HUES64 (cell line): ENCODE measurements at regions not wholly inside any gene's neighbourhood (a gene's known extent, or its start where the extent isn't known, plus 50 kb on each side); places are given as distances from the start of the nearest gene placed in this dataset.
A peak's percentile ranks its signal among the peaks of the same experiment; 100 is the strongest.

Source experiments
- H3K27ac ChIP-seq: 2 replicates; pipeline ENCODE4 v1.7.0; 2013; ENCODE audit warnings: low read depth, low read length, inconsistent platforms
- H3K27me3 ChIP-seq: 2 replicates; pipeline ENCODE4 v1.6.1; 2013; ENCODE audit warnings: mild to moderate bottlenecking, low read length; ENCODE audit not compliant: insufficient read depth
- H3K36me3 ChIP-seq: 2 replicates; pipeline ENCODE4 v1.6.1; 2013; ENCODE audit warnings: mild to moderate bottlenecking, low read length; ENCODE audit not compliant: insufficient read depth
- H3K4me1 ChIP-seq: 2 replicates; pipeline ENCODE4 v1.6.1; 2013; ENCODE audit warnings: mild to moderate bottlenecking, low read length, moderate library complexity; ENCODE audit not compliant: insufficient read depth
- H3K4me3 ChIP-seq: 2 replicates; pipeline ENCODE4 v1.5.1; 2013; ENCODE audit warnings: mild to moderate bottlenecking, low read length, moderate library complexity
- H3K9ac ChIP-seq: 2 replicates; pipeline ENCODE4 v1.6.1; 2013; ENCODE audit warnings: mild to moderate bottlenecking, low read depth, low read length
- H3K9me3 ChIP-seq: 2 replicates; pipeline ENCODE4 v1.6.1; 2013; ENCODE audit warnings: low read depth, low read length; ENCODE audit not compliant: insufficient read depth
- WGBS: fragments of 150-250, 120-280 bp; methylation state at CpG from one replicate; pipeline ENCODE4 v1.1.7; 2013; ENCODE audit warnings: missing lambda C conversion rate; 5-methylcytosine and 5-hydroxymethylcytosine counted together

DNA sequence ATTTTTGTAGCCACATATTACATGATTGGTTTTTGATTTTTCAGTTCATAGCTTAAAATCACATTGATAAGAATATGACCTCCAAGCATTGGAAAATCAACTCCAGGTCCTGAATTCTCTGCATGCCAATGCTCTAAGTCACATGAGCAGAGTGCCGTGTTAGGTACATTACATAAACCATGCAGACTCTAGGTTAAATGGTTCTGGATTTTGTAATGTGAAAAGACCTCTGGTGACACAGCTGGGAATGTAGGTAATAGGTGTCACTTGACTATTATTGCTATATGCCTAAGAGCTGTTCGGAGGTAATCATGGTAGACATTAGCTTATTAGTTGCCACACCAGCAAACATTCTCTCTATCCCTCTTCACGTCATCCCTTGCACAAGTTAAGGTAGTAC lies 231.1 kb upstream of the SALL1 start:
- Histone ChIP-seq H3K4me3 (no peak overlapping the region), H3K9ac (no peak overlapping the region), H3K27ac (no peak overlapping the region), H3K4me1 (peaks cover 22% of the 10 kb centered on the region), H3K9me3 (no peaks in the 10 kb centered on the region), H3K27me3 (no peaks in the 10 kb centered on the region), H3K36me3 (no peaks in the 10 kb centered on the region)
- WGBS = 88% methylated on average over 2 of the region's 3 CpGs

DNA sequence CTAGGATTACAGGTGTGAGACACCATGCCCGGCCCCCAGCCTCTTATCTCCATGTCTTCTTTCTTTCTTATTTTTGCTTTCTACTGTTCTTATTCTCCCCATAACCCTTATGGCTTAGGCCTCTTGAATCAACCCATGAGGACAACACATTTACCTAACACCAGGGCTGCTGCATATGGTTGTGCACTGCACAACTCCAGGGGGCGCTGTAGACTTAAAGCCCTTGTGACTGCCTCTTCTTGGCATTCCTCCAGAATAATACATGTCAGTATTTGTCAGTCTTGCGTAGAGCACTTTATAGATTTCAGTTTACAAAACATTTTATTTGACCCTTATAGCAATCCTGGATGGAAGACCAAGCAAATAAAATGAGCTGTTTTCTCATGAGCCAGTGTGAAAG lies 225.0 kb upstream of the SALL1 start:
- Histone ChIP-seq H3K27me3 (no peaks in the 10 kb centered on the region), H3K4me1 (no peaks in the 10 kb centered on the region), H3K9ac (no peak overlapping the region), H3K36me3 (no peaks in the 10 kb centered on the region), H3K27ac (no peak overlapping the region), H3K9me3 (no peaks in the 10 kb centered on the region), H3K4me3 (no peak overlapping the region)
- 96% methylated on average over 3 of the region's 3 CpGs for WGBS

- Histone ChIP-seq H3K27me3 (no peaks in the 10 kb centered on the region), H3K4me1 (no peaks in the 10 kb centered on the region), H3K36me3 (no peaks in the 10 kb centered on the region), H3K27ac (no peak overlapping the region), H3K9ac (no peak overlapping the region), H3K9me3 (no peaks in the 10 kb centered on the region), H3K4me3 (no peak overlapping the region)
- WGBS = 93% methylated on average over 4 of the region's 5 CpGs
Observed at GRCh38 chr16:51374790-51375189, 223.7 kb upstream of the SALL1 start.

DNA sequence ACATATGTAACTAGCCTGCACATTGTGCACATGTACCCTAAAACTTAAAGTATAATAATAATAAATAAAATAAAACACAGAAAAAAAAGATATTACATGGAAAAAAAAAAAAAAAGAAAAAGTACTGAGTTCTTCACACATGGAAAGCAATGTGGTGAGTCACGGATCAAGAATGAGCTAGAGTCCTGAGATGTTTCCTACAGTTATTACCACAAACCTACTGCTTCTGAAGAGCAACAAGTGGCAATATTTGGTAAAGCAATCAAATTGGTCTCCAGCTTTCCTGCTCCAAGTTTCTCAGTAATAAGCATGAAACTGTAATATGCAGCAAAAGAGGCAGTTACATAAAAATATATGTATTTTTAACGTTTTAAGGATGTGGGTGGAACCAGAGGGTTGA lies 223.3 kb upstream of the SALL1 start:
- WGBS = 91% methylated on average over 2 of the region's 2 CpGs
- H3K27ac ChIP-seq = no peak overlapping the region

GRCh38 chr16:51365715-51366114 lies 214.6 kb upstream of the SALL1 start:
- Histone ChIP-seq H3K27ac (no peak overlapping the region), H3K36me3 (no peaks in the 10 kb centered on the region), H3K4me1 (no peaks in the 10 kb centered on the region), H3K27me3 (no peaks in the 10 kb centered on the region), H3K9ac (no peak overlapping the region), H3K9me3 (no peaks in the 10 kb centered on the region), H3K4me3 (no peak overlapping the region)
- WGBS = 94% methylated on average over 2 of the region's 2 CpGs

More for the DNA sequence above, 223.3 kb upstream of the SALL1 start:
- Histone ChIP-seq H3K27me3 (no peaks in the 10 kb centered on the region), H3K9ac (no peak overlapping the region), H3K4me3 (no peak overlapping the region), H3K9me3 (no peaks in the 10 kb centered on the region), H3K4me1 (no peaks in the 10 kb centered on the region), H3K36me3 (no peaks in the 10 kb centered on the region)

DNA sequence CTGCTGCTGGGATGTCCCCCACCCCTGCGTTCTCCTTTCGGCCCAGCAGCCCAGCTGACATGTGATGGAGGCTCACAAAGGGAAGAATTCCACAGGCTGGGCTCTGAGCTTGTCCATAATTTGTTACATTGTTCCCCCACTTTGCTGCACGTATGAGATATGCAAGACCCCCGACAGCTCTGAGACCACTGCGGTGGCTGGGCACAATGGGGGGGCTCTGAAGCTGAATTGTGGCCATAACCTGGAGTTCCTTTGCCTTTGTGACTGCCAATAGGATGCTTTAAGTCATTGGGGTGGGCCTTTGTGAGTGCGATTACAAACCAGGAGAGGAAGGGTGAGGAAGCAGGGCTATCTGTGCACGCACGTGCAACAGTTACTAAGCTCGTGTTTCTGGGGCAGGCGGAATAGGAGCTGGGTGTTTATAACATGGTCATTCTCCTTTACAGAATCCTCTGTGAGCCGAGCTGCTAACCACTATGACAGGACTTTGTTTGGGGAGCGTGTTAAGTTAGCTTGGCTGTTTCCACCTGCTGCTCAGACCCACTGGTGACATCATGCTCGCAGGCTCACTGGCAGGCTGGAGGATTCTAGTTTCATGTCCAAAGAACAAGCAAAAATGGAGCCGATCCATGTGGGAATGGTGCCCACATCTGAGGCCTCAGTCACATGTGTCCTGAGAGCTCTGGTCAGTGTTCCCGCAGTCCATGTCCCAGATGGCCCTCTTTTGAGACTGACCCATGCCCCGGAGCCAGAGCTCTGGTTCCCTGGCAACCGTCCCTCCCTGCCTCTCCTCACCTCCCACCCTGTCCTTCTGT lies 208.3 kb upstream of the SALL1 start:
- Histone ChIP-seq H3K9ac (peak overlapping the region; percentile 37; the same call in 1 of the 2 replicates), H3K27me3 (no peaks in the 10 kb centered on the region), H3K4me1 (peaks cover 29% of the 10 kb centered on the region), H3K9me3 (no peaks in the 10 kb centered on the region), H3K27ac (peak overlapping the region; percentile 98), H3K4me3 (no peak overlapping the region), H3K36me3 (no peaks in the 10 kb centered on the region)
- WGBS = 35% methylated on average over 17 of the region's 17 CpGs

DNA sequence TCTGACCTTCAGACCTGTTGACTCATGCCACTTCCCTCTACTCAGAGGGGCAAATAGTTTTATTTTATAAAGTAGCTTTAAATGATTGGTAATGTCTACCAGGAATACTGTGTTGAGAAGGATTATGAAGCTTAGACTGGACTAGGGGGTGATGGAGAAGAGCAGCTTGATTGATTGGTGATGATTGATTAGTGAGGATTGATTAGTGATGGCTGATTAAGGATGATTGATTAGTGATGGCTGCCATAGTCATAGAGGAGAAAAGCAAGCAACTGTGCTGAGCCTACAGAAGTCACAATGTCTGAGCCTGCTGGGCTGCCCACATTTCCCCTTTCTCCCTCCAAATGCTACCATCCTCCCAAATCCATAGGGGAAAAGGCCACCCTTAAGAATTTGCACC lies 206.8 kb upstream of the SALL1 start:
- no peaks in the 10 kb centered on the region for H3K9me3 ChIP-seq
- H3K27me3 ChIP-seq = no peaks in the 10 kb centered on the region
- no peaks in the 10 kb centered on the region for H3K36me3 ChIP-seq
- peaks cover 29% of the 10 kb centered on the region for H3K4me1 ChIP-seq
- H3K4me3 ChIP-seq = no peak overlapping the region
- H3K9ac ChIP-seq = no peak overlapping the region
- no peak overlapping the region; the same call in 1 of the 2 replicates for H3K27ac ChIP-seq

GRCh38 chr16:51355875-51356274 lies 204.8 kb upstream of the SALL1 start:
- H3K36me3 ChIP-seq = no peaks in the 10 kb centered on the region
- no peak overlapping the region for H3K4me3 ChIP-seq
- no peaks in the 10 kb centered on the region for H3K9me3 ChIP-seq
- H3K27ac ChIP-seq = no peak overlapping the region
- 84% methylated on average over 6 of the region's 6 CpGs for WGBS
- peaks cover 29% of the 10 kb centered on the region for H3K4me1 ChIP-seq
- H3K27me3 ChIP-seq = no peaks in the 10 kb centered on the region
- H3K9ac ChIP-seq = no peak overlapping the region

GRCh38 chr16:51355195-51355594 lies 204.1 kb upstream of the SALL1 start:
- Histone ChIP-seq H3K9me3 (no peaks in the 10 kb centered on the region), H3K4me3 (no peak overlapping the region), H3K4me1 (peaks cover 29% of the 10 kb centered on the region), H3K27me3 (no peaks in the 10 kb centered on the region), H3K36me3 (no peaks in the 10 kb centered on the region), H3K27ac (no peak overlapping the region), H3K9ac (no peak overlapping the region)
- 90% methylated on average over 6 of the region's 6 CpGs for WGBS

DNA sequence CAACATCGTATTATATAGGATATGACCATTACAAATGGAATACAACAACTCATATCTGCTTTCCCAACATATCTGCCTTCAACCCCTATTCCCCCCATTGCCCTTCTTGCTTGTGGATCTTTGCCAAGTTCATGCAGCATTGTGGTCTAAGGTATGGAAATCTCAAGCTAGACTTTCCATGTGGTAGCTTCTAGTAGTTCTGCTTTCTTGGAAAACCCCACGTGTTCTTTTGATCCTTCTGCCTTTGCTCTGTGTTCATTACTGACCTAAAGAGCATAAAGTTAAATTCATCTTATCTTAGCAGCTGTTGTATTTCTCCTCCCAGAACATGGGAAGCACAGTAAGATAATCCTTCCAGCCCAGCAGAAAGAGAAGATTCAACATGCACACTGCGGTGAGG lies 202.0 kb upstream of the SALL1 start:
- 97% methylated on average over 3 of the region's 3 CpGs for WGBS
- Histone ChIP-seq H3K4me1 (peaks cover 12% of the 10 kb centered on the region), H3K9ac (no peak overlapping the region)

GRCh38 chr16:51349626-51350025 lies 198.6 kb upstream of the SALL1 start:
- H3K9me3 ChIP-seq = no peaks in the 10 kb centered on the region
- no peak overlapping the region for H3K27ac ChIP-seq
- no peaks in the 10 kb centered on the region for H3K27me3 ChIP-seq
- no peak overlapping the region for H3K9ac ChIP-seq
- WGBS = 94% methylated on average over 3 of the region's 3 CpGs
- H3K4me3 ChIP-seq = no peak overlapping the region
- H3K36me3 ChIP-seq = no peaks in the 10 kb centered on the region
- no peaks in the 10 kb centered on the region for H3K4me1 ChIP-seq

More for the DNA sequence above, 202.0 kb upstream of the SALL1 start:
- H3K27me3 ChIP-seq = no peaks in the 10 kb centered on the region
- H3K36me3 ChIP-seq = no peaks in the 10 kb centered on the region
- no peak overlapping the region for H3K27ac ChIP-seq
- no peaks in the 10 kb centered on the region for H3K9me3 ChIP-seq
- H3K4me3 ChIP-seq = no peak overlapping the region

DNA sequence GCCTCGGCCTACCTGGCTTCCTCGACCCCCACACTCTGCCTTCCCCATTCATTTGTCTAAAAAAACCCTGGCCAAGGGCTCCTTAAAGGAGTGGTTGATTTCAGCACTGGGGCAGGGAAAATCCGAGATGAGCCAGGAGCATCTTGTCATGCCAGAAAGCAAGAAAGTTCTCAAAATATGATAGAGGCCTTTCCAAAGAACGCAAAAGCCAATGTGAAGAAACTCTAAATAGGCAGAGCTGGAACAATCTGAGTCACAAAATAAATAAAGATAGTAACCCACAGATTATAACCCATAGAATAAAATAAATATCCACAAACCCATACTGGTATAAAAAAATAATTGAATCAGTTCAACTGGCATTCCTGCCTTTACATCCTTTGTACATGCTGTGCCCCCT lies 192.3 kb upstream of the SALL1 start:
- 92% methylated on average over 4 of the region's 4 CpGs for WGBS
- no peak overlapping the region for H3K27ac ChIP-seq

More for the DNA sequence above, 192.3 kb upstream of the SALL1 start:
- Histone ChIP-seq H3K4me1 (no peaks in the 10 kb centered on the region), H3K9me3 (no peaks in the 10 kb centered on the region), H3K36me3 (no peaks in the 10 kb centered on the region), H3K4me3 (no peak overlapping the region), H3K27me3 (no peaks in the 10 kb centered on the region), H3K9ac (no peak overlapping the region)
